ENCODE measurements at regions not wholly inside any gene's neighbourhood (a gene's known extent, or its start where the extent isn't known, plus 50 kb on each side); places are given as distances from the start of the nearest gene placed in this dataset.

DNA sequence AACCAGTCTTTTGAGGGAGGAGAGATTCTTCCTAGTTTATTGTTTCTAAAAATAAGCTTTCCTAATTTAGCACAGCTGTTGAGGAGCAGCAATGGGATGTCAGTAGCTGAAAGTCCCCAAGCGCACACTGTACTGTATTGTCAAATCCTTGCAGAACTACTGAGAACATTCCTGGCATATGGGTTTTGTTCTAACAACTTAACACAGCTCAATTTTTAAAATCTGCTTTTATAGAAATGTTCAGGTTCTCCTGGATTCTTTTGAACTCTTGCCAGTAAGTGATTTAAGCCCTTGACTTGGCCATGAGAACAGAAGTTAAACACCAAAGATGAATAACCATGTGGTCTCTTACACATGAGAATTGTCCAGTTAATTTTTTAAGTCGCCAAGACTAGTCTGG lies 218.6 kb downstream of the FAT3 start:
- no peak overlapping the region for H3K4me3 ChIP-seq (replicated peaks; ENCODE audit: low read depth, low read length)
- TF ChIP-seq, protein P1, sequence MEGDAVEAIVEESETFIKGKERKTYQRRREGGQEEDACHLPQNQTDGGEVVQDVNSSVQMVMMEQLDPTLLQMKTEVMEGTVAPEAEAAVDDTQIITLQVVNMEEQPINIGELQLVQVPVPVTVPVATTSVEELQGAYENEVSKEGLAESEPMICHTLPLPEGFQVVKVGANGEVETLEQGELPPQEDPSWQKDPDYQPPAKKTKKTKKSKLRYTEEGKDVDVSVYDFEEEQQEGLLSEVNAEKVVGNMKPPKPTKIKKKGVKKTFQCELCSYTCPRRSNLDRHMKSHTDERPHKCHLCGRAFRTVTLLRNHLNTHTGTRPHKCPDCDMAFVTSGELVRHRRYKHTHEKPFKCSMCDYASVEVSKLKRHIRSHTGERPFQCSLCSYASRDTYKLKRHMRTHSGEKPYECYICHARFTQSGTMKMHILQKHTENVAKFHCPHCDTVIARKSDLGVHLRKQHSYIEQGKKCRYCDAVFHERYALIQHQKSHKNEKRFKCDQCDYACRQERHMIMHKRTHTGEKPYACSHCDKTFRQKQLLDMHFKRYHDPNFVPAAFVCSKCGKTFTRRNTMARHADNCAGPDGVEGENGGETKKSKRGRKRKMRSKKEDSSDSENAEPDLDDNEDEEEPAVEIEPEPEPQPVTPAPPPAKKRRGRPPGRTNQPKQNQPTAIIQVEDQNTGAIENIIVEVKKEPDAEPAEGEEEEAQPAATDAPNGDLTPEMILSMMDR (IDR thresholded peaks at IDR 0.05; ENCODE audit: insufficient read depth, low read length, poor library complexity, severe bottlenecking), result no peak
- DNase-seq (ENCODE audit: extremely low read depth, insufficient read length), result no peak
- no peaks in the 10 kb centered on the region for H3K36me3 ChIP-seq (ENCODE audit: control insufficient read depth, insufficient read depth, low read length)
- H3K27me3 ChIP-seq (replicated peaks; ENCODE audit: control insufficient read depth, insufficient read depth, low read length), result no peaks in the 10 kb centered on the region

DNA sequence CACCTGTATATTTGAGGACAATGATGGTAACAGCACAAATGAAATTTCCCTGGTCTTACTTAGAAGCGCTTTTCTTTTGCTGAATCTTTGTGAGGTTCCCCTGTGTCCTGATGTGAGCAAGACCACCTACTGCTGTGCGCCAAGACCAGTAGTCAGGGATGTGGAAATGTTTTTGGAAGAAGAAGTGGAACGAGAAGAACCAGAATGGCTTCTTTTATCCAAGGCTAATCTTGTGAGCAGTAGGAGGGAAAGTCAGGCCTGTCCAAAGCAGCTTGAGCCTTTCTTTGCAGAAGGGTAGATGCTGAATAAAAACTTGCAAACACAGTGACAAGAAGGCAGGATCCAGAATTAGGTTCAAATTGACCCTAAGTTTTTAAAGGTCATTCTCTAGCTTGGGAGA lies 223.0 kb downstream of the FAT3 start:
- no peaks in the 10 kb centered on the region for H3K27me3 ChIP-seq (replicated peaks; ENCODE audit: control insufficient read depth, insufficient read depth, low read length)
- H3K4me3 ChIP-seq (replicated peaks; ENCODE audit: low read depth, low read length), result no peak overlapping the region
- no peaks in the 10 kb centered on the region for H3K36me3 ChIP-seq (ENCODE audit: control insufficient read depth, insufficient read depth, low read length)
- TF ChIP-seq, protein P1 (IDR thresholded peaks at IDR 0.05; ENCODE audit: insufficient read depth, low read length, poor library complexity, severe bottlenecking), result no peak
- no peak for DNase-seq (ENCODE audit: extremely low read depth, insufficient read length)

DNA sequence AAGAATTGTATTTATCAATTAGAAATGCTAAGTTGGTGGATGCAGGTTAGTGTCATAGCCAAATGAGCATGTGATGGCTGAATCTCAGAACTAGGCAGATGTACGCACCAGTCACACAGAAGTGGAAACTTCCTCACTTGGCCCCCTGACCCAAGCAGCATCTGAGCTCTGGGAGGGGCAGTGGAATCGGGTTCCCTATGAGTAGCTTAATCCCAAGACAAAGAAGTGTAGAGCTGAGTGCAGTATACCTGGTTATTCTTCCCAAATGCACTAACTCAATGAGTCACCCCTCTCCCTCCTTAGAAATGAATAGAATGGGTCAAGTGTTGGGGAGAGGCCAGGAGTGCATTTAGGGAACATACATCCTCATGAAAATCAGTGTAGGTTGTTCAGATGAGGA lies 224.6 kb downstream of the FAT3 start:
- Histone ChIP-seq H3K27me3 (replicated peaks; ENCODE audit: control insufficient read depth, insufficient read depth, low read length) (no peaks in the 10 kb centered on the region), H3K4me3 (replicated peaks; ENCODE audit: low read depth, low read length) (no peak overlapping the region), H3K36me3 (ENCODE audit: control insufficient read depth, insufficient read depth, low read length) (no peaks in the 10 kb centered on the region)
- TF ChIP-seq, protein P1 (IDR thresholded peaks at IDR 0.05; ENCODE audit: insufficient read depth, low read length, poor library complexity, severe bottlenecking), result no peak
- no peak for DNase-seq (ENCODE audit: extremely low read depth, insufficient read length)

DNA sequence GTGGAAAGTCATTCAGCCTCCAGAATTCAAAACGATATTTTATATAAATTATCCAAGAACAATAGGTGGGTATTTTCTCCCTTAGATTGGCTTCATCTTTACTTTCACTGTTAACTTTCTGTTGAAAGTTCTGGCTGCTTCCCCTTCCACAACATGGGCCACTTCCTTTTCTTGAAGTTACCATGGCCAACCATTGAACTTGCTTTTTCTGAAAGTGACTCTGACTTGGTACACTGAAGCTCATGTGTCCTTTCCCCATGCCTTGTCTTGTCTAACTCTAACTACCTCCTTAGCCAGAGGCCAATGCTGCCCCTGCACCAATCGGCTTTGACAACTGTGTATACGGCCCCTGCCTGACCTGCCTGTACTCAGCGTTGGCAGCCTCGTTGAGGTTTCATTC lies 225.2 kb downstream of the FAT3 start:
- no peaks in the 10 kb centered on the region for H3K27me3 ChIP-seq (replicated peaks; ENCODE audit: control insufficient read depth, insufficient read depth, low read length)
- TF ChIP-seq, protein P1 (IDR thresholded peaks at IDR 0.05; ENCODE audit: insufficient read depth, low read length, poor library complexity, severe bottlenecking), result no peak

DNA sequence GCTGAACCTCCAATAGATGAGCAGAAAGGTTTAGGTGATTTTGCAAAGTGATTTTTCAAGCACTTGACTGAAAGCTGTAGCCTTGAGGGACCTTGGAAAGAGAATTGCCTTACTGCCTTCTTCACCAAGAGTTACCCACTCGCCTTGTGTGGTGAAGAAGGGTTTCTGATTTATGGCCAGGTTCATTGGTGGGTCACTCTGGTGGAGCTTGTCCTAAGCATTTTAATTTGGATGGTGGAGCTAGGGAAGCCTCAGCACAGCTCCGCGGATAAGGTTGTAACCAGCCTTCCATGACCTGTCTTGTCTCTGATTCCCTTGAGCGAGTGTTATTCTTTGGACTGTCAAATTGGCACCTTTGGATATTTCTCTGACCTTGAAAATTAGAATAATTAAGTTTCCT lies 226.4 kb downstream of the FAT3 start:
- TF ChIP-seq, protein P1 (IDR thresholded peaks at IDR 0.05; ENCODE audit: insufficient read depth, low read length, poor library complexity, severe bottlenecking), result no peak
- Histone ChIP-seq H3K4me3 (replicated peaks; ENCODE audit: low read depth, low read length) (no peak overlapping the region), H3K36me3 (ENCODE audit: control insufficient read depth, insufficient read depth, low read length) (no peaks in the 10 kb centered on the region), H3K27me3 (replicated peaks; ENCODE audit: control insufficient read depth, insufficient read depth, low read length) (no peaks in the 10 kb centered on the region)
- no peak for DNase-seq (ENCODE audit: extremely low read depth, insufficient read length)

More for the DNA sequence above, 225.2 kb downstream of the FAT3 start:
- no peak for DNase-seq (ENCODE audit: extremely low read depth, insufficient read length)
- H3K36me3 ChIP-seq (ENCODE audit: control insufficient read depth, insufficient read depth, low read length), result no peaks in the 10 kb centered on the region
- no peak overlapping the region for H3K4me3 ChIP-seq (replicated peaks; ENCODE audit: low read depth, low read length)

DNA sequence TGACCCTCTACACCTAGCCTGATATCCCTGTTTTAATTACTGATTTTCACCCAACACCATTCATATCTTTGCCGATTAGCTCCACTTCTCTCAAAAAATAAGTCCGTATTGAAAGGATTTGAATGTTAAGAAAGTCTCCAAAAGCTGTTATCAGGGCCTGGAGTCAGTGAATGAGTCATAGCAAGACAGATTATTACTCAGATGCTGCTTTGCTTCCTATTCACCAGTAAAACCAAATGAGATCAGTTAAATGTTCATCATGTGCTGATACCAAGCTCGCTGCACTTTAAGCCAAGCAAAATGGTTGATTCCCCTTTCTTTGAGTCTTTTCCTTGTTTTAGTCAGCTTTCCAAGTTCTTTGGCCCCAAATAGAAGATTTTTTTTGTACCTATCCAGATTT lies 228.4 kb downstream of the FAT3 start:
- Histone ChIP-seq H3K4me3 (replicated peaks; ENCODE audit: low read depth, low read length) (no peak overlapping the region), H3K27me3 (replicated peaks; ENCODE audit: control insufficient read depth, insufficient read depth, low read length) (no peaks in the 10 kb centered on the region), H3K36me3 (ENCODE audit: control insufficient read depth, insufficient read depth, low read length) (no peaks in the 10 kb centered on the region)
- DNase-seq (ENCODE audit: extremely low read depth, insufficient read length), result no peak
- TF ChIP-seq, protein P1 (IDR thresholded peaks at IDR 0.05; ENCODE audit: insufficient read depth, low read length, poor library complexity, severe bottlenecking), result no peak
